Large intestine (tissue), 3 donors: ENCODE measurements at regions not wholly inside any gene's neighbourhood (a gene's known extent, or its start where the extent isn't known, plus 50 kb on each side); places are given as distances from the start of the nearest gene placed in this dataset.
A peak's percentile ranks its signal among the peaks of the same experiment; 100 is the strongest.

Experiments used
- DNase-seq, 2 donors: peaks; one replicate each; pipeline versions ENCODE4 v3.0.0 to v3.0.0-alpha.2; 2013
- H3K27ac ChIP-seq: one replicate; pipeline ENCODE4 v1.5.1; 2013; ENCODE audit warnings: low read length
- H3K27me3 ChIP-seq: 2 replicates; pipeline ENCODE4 v1.6.1; 2013; ENCODE audit warnings: low read length; ENCODE audit not compliant: control insufficient read depth, insufficient read depth
- H3K36me3 ChIP-seq: 2 replicates; pipeline ENCODE4 v1.6.1; 2013; ENCODE audit warnings: low read length; ENCODE audit not compliant: control insufficient read depth, insufficient read depth
- H3K4me1 ChIP-seq: one replicate; pipeline ENCODE4 v1.6.1; 2013; ENCODE audit warnings: low read length; ENCODE audit not compliant: control insufficient read depth, insufficient read depth
- H3K4me3 ChIP-seq: one replicate; pipeline ENCODE4 v1.5.1; 2013; ENCODE audit warnings: low read length
- H3K9me3 ChIP-seq: one replicate; pipeline ENCODE4 v1.6.1; 2013; ENCODE audit warnings: mild to moderate bottlenecking, low read depth, low read length, moderate library complexity; ENCODE audit not compliant: control insufficient read depth
- WGBS: methylation state at CpG from one replicate; pipeline ENCODE4 v1.1.5; 2013; ENCODE audit warnings: low lambda C conversion rate; ENCODE audit not compliant: insufficient coverage; 5-methylcytosine and 5-hydroxymethylcytosine counted together

DNA sequence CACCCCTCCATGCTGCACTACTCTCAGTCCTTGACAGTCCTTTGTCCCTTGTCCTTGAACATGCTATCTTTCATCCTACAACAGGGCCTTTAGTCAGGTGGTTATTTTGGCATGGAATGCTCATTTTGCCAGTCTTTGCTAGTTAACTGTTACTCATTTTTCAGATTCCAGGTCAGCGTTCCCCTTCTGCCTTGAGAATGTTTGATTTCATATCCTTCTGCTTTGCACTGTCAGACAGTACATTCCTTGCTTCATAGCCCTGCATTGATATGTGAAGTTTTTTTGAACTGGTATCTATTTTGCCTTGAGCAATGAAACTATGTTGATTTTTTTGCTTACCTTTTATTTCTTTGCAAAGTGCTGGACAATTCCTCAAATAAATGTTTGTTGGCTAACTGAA lies 638.2 kb upstream of the SEMA6A start:
- no peak for DNase-seq
- Histone ChIP-seq H3K4me3 (no peak overlapping the region), H3K27ac (no peak overlapping the region), H3K4me1 (no peaks in the 10 kb centered on the region), H3K9me3 (no peaks in the 10 kb centered on the region), H3K36me3 (no peaks in the 10 kb centered on the region), H3K27me3 (no peaks in the 10 kb centered on the region)
- WGBS = no CpG with 5 or more reads among the region's 1 CpG

DNA sequence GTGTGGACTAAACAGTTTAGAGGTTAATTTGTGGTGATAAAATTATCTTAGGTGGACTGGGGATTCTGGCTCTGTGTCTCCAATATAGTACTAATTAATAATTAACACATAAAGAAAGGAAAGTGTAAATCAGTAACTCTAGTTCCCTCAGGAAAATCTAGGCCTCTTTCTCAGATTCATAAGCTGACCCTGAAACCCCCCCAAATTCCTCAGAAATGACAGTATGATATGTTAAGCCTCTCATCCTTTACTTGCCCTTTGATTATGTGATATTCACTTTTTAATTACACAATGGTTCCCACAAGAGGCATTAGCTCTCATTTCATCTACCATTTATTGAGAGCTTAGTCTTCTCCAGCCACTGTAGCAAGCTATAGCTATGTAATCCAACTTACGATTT lies 636.2 kb upstream of the SEMA6A start:
- H3K4me3 ChIP-seq = no peak overlapping the region
- no peak overlapping the region for H3K27ac ChIP-seq
- no peaks in the 10 kb centered on the region for H3K4me1 ChIP-seq
- H3K36me3 ChIP-seq = no peaks in the 10 kb centered on the region
- no peaks in the 10 kb centered on the region for H3K9me3 ChIP-seq
- H3K27me3 ChIP-seq = no peaks in the 10 kb centered on the region
- DNase-seq = peak in 1 of 2 donors; percentile 27
- no CpG with 5 or more reads among the region's 1 CpG for WGBS

DNA sequence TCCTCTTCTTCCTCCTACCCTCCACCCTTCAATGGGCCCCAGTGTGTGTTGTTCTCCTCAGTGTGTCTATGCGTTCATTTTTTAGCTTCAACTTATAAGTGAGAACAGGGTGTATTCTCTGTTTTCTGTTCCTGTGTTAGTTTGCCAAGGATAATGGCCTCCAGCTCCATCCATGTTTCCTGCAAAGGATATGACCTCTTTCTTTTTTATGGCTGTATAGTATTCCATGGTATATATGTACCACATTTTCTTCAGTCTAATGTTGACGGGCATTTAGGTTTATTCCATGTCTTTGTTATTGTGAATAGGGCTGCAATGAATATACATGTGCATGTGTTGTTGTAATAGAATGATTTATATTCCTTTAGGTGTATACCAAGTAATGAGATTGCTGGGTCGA lies 634.9 kb upstream of the SEMA6A start:
- Histone ChIP-seq H3K36me3 (no peaks in the 10 kb centered on the region), H3K9me3 (no peaks in the 10 kb centered on the region), H3K27ac (no peak overlapping the region), H3K4me1 (no peaks in the 10 kb centered on the region), H3K4me3 (no peak overlapping the region), H3K27me3 (no peaks in the 10 kb centered on the region)
- no peak for DNase-seq
- 100% methylated on average over 1 of the region's 3 CpGs for WGBS

DNA sequence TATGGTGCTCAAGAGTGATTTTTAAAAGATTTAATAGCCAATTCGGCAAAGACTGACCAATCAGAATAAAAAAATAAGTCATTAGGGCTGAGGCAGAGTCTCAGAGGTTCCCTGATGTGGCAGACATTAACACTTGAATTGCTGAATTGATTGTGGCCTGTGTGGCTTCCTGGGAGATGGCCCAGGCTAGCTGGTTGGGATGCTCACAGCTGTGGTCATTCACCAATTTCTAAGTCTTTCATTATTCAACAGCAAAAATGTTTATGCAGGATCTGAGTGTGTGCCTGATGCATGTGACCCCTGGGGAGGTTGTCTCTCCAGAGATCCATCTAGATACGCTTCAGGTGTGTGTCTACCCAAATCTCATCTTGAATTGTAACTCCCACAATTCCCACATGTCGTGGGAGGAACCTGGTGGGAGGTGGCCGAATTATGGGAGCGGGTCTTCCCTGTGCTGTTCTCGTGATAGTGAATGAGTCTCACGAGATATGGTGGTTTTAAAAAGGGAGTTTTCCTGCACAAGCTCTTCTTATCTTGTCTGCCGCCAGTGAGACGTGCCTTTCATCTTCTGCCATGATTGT lies 632.6 kb upstream of the SEMA6A start:
- Histone ChIP-seq H3K4me3 (no peak overlapping the region), H3K4me1 (no peaks in the 10 kb centered on the region), H3K27me3 (no peaks in the 10 kb centered on the region), H3K9me3 (no peaks in the 10 kb centered on the region), H3K36me3 (no peaks in the 10 kb centered on the region), H3K27ac (no peak overlapping the region)
- DNase-seq = no peak
- no CpG with 5 or more reads among the region's 9 CpGs for WGBS

DNA sequence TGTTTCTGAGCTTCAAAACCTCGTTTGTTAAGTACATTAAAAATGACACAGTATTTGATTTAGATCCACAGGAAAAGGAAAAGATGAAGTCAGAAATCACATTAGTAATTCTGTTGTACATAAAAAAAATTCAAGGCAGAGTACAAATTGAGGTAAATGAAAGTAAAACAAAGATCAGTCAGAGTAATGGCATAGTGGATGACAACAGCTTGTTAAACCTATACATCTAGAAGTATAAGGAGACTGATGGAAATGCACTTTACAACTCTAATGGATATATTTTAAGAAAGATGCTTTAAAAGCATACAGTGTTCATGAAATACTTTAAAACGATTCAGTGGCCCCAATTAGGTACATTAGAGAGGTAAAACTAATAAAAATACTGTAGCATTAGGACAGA lies 631.3 kb upstream of the SEMA6A start:
- Histone ChIP-seq H3K4me1 (no peaks in the 10 kb centered on the region), H3K4me3 (no peak overlapping the region), H3K9me3 (no peaks in the 10 kb centered on the region), H3K27me3 (no peaks in the 10 kb centered on the region), H3K27ac (no peak overlapping the region), H3K36me3 (no peaks in the 10 kb centered on the region)
- 100% methylated on average over 1 of the region's 2 CpGs for WGBS
- DNase-seq = no peak

DNA sequence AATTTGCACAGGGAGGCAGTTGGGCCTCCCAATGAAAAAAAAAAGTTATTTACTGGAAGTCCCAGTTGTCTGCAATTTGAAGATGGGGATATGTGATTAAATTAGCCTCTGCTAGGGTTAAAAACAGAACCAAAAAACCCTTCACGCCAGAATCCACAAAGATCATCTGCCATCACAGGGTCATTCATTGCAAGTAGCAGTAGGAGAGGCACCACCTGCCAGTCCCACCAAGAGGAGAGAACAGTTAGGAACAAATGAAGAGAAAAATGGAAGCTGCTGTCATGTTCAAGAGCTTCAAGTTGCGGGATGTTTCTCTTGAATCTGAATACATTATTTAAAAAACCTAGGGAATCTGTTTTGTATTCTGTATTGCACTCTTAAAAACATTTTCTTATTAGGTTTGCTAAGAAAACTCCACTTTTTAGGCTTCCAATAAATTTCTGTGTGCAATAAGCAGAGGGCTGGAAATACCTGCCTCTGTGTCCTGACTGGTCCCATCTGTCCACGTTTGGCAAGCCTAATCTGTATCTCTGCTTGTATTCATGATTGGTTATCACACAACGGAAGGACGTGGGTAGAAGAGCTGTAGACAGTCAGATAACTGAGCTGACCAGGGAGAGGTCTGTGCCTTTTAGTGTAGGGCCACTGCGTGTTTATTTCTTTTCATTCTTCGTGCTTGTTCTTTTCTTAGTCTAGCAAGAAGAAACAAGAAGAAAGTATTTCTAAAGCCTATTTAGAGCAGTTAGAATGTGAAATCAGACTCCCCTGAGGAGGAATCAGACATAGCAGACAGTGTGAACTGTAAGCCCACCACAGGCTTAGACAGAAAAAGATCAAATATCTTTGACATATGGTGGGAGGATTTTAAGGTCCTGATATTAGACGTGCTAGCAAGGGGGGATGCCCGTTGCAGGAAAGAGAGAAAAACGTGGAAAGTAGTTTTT lies 630.6 kb upstream of the SEMA6A start:
- Histone ChIP-seq H3K4me1 (no peaks in the 10 kb centered on the region), H3K4me3 (no peak overlapping the region), H3K9me3 (no peaks in the 10 kb centered on the region), H3K27ac (no peak overlapping the region), H3K36me3 (no peaks in the 10 kb centered on the region), H3K27me3 (no peaks in the 10 kb centered on the region)
- DNase-seq = no peak
- WGBS = 75% methylated on average over 6 of the region's 10 CpGs

DNA sequence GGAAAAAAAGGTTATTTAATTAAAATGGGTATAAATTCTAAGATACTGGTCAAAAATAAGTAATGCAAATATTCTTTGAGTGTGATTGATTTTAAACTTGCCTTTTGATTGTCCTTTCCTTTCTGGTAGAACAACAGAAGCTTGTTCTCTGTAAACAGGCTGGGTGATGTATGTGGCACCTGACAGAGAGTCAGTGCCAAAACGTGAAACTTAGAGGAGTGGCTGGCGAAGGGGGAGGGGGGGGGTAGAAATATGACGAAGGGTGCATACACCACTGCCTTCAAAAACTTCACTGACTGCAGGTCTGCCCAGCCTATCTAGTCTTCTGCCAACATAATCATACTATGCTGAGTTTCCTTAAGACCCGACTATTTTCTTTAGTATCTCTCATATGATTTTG lies 629.8 kb upstream of the SEMA6A start:
- no peak for DNase-seq
- Histone ChIP-seq H3K4me3 (no peak overlapping the region), H3K4me1 (no peaks in the 10 kb centered on the region), H3K36me3 (no peaks in the 10 kb centered on the region), H3K9me3 (no peaks in the 10 kb centered on the region), H3K27me3 (no peaks in the 10 kb centered on the region), H3K27ac (no peak overlapping the region)
- no CpG with 5 or more reads among the region's 4 CpGs for WGBS

DNA sequence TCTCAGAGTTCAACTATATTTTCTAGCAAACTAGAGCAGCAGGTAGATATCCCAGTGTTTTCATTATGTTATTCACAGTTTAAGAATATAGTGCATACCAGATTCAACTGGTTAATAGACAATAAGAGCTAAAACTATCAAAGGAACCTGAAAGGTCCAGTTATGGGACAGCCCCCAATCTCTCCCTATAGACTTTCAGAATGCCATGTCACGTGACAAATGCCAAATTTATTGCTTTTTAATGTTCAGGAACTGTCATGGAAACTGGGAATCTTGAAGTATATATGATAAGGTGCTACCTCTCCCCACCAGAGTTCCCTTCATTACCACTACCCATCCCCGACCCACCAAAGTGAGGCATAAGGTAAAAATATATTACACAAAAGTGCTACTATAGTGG lies 629.0 kb upstream of the SEMA6A start:
- Histone ChIP-seq H3K4me1 (no peaks in the 10 kb centered on the region), H3K36me3 (no peaks in the 10 kb centered on the region), H3K9me3 (no peaks in the 10 kb centered on the region), H3K27me3 (no peaks in the 10 kb centered on the region), H3K27ac (no peak overlapping the region), H3K4me3 (no peak overlapping the region)
- DNase-seq = no peak
- no CpG with 5 or more reads among the region's 2 CpGs for WGBS

DNA sequence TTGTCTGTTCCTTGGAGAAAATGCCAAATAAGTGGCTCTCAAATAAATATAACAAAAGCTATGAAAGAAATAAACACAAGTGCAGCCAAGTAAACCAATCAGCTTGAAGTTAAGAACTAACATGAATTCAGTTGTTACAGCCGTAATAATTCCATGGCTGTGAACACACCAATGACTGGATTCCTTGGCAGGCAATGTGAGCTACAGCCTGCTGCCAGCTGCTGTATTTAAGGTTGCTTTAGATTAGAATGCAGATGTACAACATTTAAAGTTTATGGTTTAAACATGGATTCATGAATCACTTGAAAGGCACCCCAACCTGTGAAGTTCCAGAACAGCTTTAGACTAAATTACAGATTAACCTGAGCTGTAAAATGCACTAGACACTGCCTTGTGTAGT lies 626.4 kb upstream of the SEMA6A start:
- no peak overlapping the region for H3K4me3 ChIP-seq
- peak in 1 of 2 donors; percentile 27 for DNase-seq
- WGBS = no CpG with 5 or more reads among the region's 1 CpG
- no peaks in the 10 kb centered on the region for H3K4me1 ChIP-seq
- no peaks in the 10 kb centered on the region for H3K36me3 ChIP-seq
- no peaks in the 10 kb centered on the region for H3K27me3 ChIP-seq
- H3K27ac ChIP-seq = no peak overlapping the region
- no peaks in the 10 kb centered on the region for H3K9me3 ChIP-seq

DNA sequence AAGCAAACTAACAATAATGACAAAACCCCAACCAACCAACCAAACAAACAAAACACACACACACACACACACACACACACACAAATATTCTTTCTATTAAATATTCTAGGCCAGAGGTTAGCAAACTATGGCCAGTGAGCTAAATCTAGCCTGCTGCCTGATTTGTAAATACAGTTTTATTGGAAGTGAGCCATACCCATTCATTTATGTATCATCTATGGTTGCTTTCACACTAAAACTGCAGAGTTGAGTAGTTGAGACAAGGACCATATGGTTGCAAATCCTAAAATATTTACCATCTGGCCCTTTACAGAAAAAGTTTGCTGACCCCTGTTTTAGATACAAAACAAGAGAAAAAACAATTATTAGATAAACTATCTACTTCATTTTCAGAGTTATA lies 620.5 kb upstream of the SEMA6A start:
- no peaks in the 10 kb centered on the region for H3K36me3 ChIP-seq
- H3K9me3 ChIP-seq = no peaks in the 10 kb centered on the region
- no peaks in the 10 kb centered on the region for H3K27me3 ChIP-seq
- H3K4me3 ChIP-seq = no peak overlapping the region
- no peaks in the 10 kb centered on the region for H3K4me1 ChIP-seq
- no peak for DNase-seq
- H3K27ac ChIP-seq = no peak overlapping the region

DNA sequence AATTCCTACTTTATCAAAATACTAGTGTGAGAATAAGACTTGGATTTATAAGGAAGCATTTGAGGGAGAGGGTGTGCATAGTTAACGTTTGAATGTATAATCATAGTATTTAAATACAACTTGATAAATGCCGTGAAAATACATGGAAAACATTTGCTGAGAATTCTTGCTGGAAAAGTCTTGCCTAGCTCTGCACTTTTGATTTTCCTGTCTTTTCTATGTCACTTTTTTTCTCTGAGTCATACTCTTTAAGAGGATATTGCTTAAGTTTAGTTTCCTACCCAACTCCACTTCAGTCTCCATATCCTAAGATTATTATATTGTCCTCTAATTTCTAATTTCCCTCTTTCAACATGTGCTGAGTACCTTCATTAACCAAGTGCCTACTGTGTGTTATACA lies 616.6 kb upstream of the SEMA6A start:
- DNase-seq = no peak
- Histone ChIP-seq H3K4me3 (no peak overlapping the region), H3K27ac (no peak overlapping the region), H3K27me3 (no peaks in the 10 kb centered on the region), H3K4me1 (no peaks in the 10 kb centered on the region), H3K36me3 (no peaks in the 10 kb centered on the region), H3K9me3 (no peaks in the 10 kb centered on the region)
- WGBS = 93% methylated on average over 2 of the region's 2 CpGs
